GM13976 (cell line): ENCODE measurements at regions not wholly inside any gene's neighbourhood (a gene's known extent, or its start where the extent isn't known, plus 50 kb on each side); places are given as distances from the start of the nearest gene placed in this dataset.

Experiments
- DNase-seq: peaks from one replicate; pipeline ENCODE4 v3.0.0; 2012; ENCODE audit warnings: low spot score
- in situ Hi-C: fragments of 300-500 bp; cut with MboI; formaldehyde crosslinking; loops from one replicate; pipeline ENCODE4 v1.12.0; 2022; ENCODE audit warnings: low sequenced_read_pairs, mixed read lengths, inconsistent platforms; ENCODE audit not compliant: unreplicated experiment
- TF ChIP-seq, protein P1 (sequence below): IDR thresholded peaks from 2 replicates; pipeline ENCODE4 v1.5.1; 2012; ENCODE audit warnings: borderline replicate concordance, mild to moderate bottlenecking; ENCODE audit not compliant: insufficient read depth; ENCODE audit errors: extremely low read depth, missing control alignments, control extremely low read depth

DNA sequence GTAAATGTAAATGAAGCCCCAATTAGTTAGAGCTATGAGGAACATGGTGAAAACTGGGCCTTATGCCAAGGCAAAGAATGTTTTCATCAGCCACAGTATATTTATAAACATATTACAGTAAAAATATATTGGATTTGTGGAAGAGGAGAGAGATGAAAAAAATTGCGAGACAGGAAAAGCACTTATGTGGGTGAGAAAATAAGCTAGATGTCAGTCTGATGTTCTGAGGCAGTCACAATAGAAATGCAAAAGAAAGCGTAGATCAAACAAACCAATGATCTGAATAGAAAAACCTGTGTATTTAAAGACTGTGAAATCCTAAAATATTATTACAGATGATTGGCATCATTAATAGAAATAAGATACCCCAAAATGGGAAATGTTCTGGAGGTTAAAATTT, 1332.5 kb downstream of the SLITRK5 start:
- in situ Hi-C loops: no loop called here
- TF ChIP-seq, protein P1, sequence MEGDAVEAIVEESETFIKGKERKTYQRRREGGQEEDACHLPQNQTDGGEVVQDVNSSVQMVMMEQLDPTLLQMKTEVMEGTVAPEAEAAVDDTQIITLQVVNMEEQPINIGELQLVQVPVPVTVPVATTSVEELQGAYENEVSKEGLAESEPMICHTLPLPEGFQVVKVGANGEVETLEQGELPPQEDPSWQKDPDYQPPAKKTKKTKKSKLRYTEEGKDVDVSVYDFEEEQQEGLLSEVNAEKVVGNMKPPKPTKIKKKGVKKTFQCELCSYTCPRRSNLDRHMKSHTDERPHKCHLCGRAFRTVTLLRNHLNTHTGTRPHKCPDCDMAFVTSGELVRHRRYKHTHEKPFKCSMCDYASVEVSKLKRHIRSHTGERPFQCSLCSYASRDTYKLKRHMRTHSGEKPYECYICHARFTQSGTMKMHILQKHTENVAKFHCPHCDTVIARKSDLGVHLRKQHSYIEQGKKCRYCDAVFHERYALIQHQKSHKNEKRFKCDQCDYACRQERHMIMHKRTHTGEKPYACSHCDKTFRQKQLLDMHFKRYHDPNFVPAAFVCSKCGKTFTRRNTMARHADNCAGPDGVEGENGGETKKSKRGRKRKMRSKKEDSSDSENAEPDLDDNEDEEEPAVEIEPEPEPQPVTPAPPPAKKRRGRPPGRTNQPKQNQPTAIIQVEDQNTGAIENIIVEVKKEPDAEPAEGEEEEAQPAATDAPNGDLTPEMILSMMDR: no peak

DNA sequence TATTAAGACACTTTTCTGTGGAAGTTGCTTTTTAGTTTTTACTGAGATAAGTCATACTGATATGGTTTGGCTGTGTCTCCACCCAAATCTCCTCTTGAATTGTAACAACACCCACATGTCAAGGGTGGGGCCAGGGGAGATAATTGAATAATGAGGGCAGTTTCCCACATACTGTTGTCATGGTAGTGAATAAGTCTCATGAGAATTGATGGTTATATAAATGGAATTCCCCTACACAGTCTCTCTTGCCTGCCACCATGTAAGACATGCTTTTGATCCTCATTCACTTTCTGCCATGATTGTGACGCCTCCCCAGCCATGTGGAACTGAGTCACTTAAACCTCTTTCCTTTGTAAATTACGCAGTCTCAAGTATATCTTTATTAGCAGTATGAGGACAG, 1340.4 kb downstream of the SLITRK5 start:
- DNase-seq: no peak
- TF ChIP-seq, protein P1: no peak
- in situ Hi-C loops: no loop called here

More for the DNA sequence above, 1332.5 kb downstream of the SLITRK5 start:
- DNase-seq: no peak

DNA sequence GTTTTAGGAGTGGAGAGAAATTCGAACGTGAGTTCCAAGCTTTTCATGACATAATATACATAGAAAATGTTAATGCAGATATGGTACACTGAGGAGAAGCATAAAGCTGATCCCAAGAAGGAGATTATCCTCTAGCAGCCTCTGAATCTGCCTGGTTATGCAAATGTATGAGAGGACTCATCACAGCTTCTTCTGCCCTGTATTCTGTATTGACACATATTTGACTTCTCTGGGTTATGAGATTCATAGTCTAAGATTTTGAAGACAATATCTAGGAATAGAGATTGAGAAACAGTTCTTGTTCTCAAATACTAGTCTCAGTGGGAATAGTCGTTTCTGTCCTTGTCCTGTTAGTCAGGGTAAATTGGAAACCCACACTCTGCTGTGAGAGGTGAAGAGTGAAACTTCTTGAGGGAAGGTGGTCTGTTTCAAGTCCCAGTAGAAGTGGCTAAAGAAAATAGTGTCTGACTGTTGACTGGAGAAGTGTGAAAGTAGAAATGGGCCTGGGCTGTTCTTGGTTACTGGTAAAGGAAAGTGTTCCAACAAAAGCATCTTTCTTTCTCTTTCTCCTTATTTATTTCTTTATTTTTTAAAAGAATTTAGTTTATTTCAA, 1356.6 kb downstream of the SLITRK5 start:
- in situ Hi-C loops: no loop called here
- TF ChIP-seq, protein P1: no peak
- DNase-seq: no peak

DNA sequence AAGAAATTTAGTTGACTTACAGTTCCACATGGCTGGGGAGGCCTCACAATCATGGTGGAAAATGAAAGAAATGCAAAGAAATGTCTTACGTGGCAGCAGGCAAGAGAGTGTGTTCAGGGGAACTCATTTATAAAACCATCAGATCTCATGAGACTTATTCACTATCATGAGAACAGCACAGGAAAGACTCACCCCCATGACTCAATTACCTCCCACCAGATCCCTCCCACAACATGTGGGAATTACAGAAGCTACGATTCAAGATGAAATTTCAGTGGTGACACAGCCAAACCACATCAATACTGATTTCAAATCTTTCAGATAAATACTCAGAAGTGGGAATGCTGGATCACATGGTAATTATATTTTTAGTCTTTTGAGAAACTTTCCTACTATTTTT, 1357.9 kb downstream of the SLITRK5 start:
- DNase-seq: no peak
- TF ChIP-seq, protein P1: no peak
- in situ Hi-C loops: no loop called here

DNA sequence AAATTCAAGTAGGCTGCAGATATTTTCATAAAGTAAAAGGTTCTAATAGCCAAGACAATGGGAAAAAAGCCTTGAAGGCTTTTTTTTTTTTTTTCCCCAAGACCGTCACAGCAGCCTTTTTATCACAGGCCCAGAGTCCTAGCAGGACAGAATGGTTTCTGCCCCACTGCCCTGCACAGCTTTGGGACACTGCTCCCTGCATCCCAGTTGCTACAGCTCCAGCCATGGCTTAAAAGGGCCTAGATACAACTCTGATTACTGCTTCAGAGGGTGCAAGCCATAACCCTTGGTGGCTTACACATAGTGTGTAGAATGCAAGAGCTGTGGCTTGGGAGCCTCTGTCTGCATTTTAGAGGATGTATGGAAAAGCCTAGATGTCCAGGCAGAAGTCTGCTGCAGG, 1362.8 kb downstream of the SLITRK5 start:
- TF ChIP-seq, protein P1: no peak
- DNase-seq: no peak
- in situ Hi-C loops: no loop called here

DNA sequence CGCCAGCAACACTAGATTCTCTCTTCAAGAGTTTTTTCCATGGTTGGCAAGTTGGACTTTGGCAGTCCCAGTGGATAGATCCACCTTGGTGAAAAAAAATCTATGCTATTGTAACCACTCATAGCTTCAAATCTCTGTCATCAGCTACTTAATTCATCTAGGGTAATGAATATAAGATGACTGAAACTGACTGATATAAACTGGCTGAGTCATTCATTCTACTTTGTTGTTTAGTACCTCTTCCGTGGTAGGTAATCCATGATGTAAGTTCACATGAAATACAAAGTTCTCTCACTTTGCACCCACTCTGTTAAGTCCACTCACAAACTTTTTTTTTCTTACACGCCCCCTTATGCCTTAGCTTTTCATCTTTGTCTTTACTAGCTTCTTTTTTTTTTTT, 1381.5 kb downstream of the SLITRK5 start:
- in situ Hi-C loops: no loop called here
- DNase-seq: no peak
- TF ChIP-seq, protein P1: no peak

DNA sequence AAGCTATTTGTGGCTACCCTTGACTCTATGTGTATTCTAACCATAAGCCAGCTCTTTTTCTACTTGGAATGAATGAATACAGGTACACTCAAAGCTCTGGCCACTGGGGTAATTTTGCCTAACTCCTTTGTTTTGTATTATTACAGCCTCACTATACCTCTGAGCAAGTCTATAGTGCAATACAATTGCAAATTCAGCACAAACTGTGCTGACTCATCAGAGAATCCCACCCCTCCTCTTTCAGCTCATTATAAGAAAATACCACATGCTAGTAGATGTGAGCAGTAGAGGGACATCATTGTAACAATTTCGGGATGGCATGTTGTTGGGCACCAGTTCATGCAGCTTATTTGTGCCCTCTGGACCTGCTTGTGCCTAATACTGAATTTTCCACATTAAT, 1382.2 kb downstream of the SLITRK5 start:
- no peak for DNase-seq
- TF ChIP-seq, protein P1: no peak
- in situ Hi-C loops: no loop called here
